Natural killer cell treated with Interleukin-12 subunit alpha and Interleukin-12 subunit beta and Interleukin-15 and Interleukin-18, amount 100 ng/mL, for 72 hours (primary cell): ENCODE measurements at regions not wholly inside any gene's neighbourhood (a gene's known extent, or its start where the extent isn't known, plus 50 kb on each side); places are given as distances from the start of the nearest gene placed in this dataset.

Experiments
- ATAC-seq, 2 donors: fragments of 150-1000 bp; cut with Tn5 transposase in 1 of 2; sonication (Bioruptor Pico), chemical (Tn5 transposase) in 1 of 2; 2 replicates each; pipeline ENCODE4 v1.10.0; 2021
- DNase-seq: peaks from one replicate; pipeline ENCODE4 v3.0.0; 2022; ENCODE audit warnings: low spot score
- H3K27ac Mint-ChIP-seq, 2 donors: 1 replicate in 1 of 2; 2 replicates in 1 of 2; pipeline ENCODE4 v1.8.0; 2022; ENCODE audit warnings: mixed read lengths in 2 of 2, mild to moderate bottlenecking in 1 of 2, moderate library complexity in 1 of 2
- H3K27me3 Mint-ChIP-seq, 2 donors: 1 replicate in 1 of 2; 2 replicates in 1 of 2; pipeline ENCODE4 v1.8.0; 2022; ENCODE audit warnings: mixed read lengths in 2 of 2
- H3K36me3 Mint-ChIP-seq: one replicate; pipeline ENCODE4 v1.8.0; 2022; ENCODE audit warnings: mixed read lengths
- H3K4me1 Mint-ChIP-seq, 2 donors: 1 replicate in 1 of 2; 2 replicates in 1 of 2; pipeline ENCODE4 v1.8.0; 2022; ENCODE audit warnings: low read depth in 2 of 2, mixed read lengths in 2 of 2, mild to moderate bottlenecking in 1 of 2
- H3K4me3 Mint-ChIP-seq: one replicate; pipeline ENCODE4 v1.8.0; 2022; ENCODE audit warnings: mixed read lengths
- H3K9me3 Mint-ChIP-seq: 2 replicates; pipeline ENCODE4 v1.8.0; 2022; ENCODE audit warnings: mixed read lengths

DNA sequence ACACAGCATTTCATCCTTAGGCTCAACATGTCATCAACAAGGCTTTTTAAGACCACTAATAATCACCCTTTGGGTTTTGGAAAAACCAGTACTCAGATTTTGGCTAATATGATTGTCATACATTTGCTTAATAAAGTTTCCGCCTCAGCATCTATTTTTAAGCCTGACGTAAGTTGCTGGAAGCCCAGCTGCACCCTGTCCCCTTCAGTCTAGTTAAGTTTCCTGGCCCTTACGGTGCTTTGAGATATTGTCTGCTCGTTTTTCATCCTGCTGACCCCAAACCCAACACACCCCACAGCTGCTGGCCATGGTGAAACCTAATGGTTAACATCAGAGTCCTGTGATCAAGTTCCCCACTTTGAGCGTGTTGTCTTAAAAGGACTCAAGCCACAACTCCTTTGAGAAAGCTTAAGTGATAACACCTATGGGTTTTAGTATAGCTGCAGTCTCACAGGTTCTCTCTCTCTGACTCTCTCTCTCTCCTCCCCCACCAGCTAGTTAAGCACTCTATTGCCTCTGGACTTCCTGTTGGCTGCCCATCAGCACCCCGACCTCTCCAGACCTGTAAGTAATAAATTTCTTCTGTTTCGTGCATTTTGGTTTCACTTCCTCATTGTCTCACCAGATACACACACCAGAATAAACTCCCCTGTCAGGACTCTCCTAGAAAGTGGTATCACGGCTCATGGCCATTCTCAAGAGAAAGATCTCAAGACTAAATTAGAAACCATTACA is 802.0 kb downstream of the C6orf118 start:
- ATAC-seq (no peak), DNase-seq (no peak)
- no peak overlapping the region for H3K27ac Mint-ChIP-seq

DNA sequence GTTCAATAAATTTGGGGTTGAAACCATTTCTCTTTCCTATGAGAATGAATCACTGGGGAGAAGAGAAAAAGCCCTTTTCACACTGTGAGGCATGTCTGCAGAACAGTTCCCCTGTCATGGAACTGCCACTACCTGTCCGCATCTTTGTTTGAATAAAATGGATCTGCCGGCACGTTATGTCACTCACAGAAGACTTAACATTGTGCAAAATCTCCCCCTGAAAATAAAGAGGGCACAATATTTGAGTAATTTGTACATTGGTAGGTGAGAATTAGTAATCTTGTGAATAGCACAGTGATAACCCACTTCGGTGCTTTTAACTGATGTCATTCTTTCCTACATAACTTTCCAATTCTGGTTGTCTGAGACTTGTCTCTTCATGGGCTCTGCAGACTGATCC is 804.0 kb downstream of the C6orf118 start:
- Mint-ChIP-seq H3K36me3 (peaks cover 5% of the 10 kb centered on the region), H3K4me1 (no peaks in the 10 kb centered on the region), H3K9me3 (peaks cover 3% of the 10 kb centered on the region), H3K27me3 (no peaks in the 10 kb centered on the region), H3K4me3 (no peak overlapping the region), H3K27ac (no peak overlapping the region)
- ATAC-seq (no peak), DNase-seq (no peak)

More for the DNA sequence above, 802.0 kb downstream of the C6orf118 start:
- Mint-ChIP-seq H3K9me3 (peaks cover 5% of the 10 kb centered on the region), H3K4me1 (no peaks in the 10 kb centered on the region), H3K27me3 (no peaks in the 10 kb centered on the region), H3K36me3 (peaks cover 5% of the 10 kb centered on the region), H3K4me3 (no peak overlapping the region)

DNA sequence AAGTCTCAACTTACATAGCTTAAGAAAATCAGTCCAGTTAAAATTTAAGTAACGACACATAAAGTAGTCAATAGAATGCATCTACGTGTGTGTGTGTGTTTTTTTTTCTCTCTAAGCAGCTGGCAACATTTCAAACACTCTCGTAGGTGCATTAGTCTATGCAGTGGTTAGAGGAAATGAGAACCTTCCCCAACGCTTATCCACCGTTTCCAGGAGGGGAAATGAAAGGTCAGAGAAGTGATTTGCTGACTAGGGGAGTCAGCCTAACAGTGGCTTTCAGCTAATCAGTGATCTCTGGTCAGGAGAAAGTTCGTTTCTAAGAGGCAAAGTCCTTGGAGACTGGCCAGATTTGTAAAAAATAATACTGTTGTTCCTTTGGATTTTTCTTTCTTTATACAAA is 806.6 kb downstream of the C6orf118 start:
- no peaks in the 10 kb centered on the region for H3K4me1 Mint-ChIP-seq
- DNase-seq = no peak
- H3K27me3 Mint-ChIP-seq = no peaks in the 10 kb centered on the region
- no peak for ATAC-seq
- H3K9me3 Mint-ChIP-seq = peaks cover 6% of the 10 kb centered on the region
- no peak overlapping the region for H3K4me3 Mint-ChIP-seq
- H3K36me3 Mint-ChIP-seq = peaks cover 5% of the 10 kb centered on the region
- H3K27ac Mint-ChIP-seq = no peak overlapping the region

GRCh38 chr6:164495882-164496495 is 813.4 kb downstream of the C6orf118 start:
- no peak for DNase-seq
- Mint-ChIP-seq H3K27me3 (no peaks in the 10 kb centered on the region), H3K36me3 (no peaks in the 10 kb centered on the region), H3K27ac (no peak overlapping the region), H3K4me1 (no peaks in the 10 kb centered on the region), H3K9me3 (peaks cover 7% of the 10 kb centered on the region), H3K4me3 (no peak overlapping the region)
- ATAC-seq = no peak

DNA sequence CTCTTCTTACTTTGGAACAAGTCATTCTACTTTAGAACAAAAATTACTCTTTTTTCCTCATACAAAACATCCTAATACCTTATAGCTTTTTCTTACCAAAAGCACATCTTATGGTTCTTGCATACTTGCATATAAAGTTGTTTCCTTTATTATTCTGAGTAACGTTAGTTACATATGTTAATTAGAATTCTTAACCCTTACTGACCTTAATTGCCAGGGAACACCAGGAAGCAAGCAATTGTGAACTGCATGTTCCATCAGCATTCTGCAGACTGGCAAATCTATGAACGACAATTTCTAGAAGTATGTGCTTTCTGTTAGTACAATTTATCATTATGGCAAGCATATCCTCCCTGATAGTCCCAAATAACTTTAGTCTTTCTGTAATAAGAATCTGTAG is 831.0 kb downstream of the C6orf118 start:
- H3K9me3 Mint-ChIP-seq = peaks cover 7% of the 10 kb centered on the region
- no peaks in the 10 kb centered on the region for H3K4me1 Mint-ChIP-seq

GRCh38 chr6:164477790-164478189 is 831.6 kb downstream of the C6orf118 start:
- Mint-ChIP-seq H3K27me3 (no peaks in the 10 kb centered on the region), H3K27ac (no peak overlapping the region), H3K9me3 (peaks cover 7% of the 10 kb centered on the region), H3K4me3 (no peak overlapping the region), H3K36me3 (no peaks in the 10 kb centered on the region), H3K4me1 (no peaks in the 10 kb centered on the region)
- no peak for ATAC-seq
- no peak for DNase-seq

More for the DNA sequence above, 831.0 kb downstream of the C6orf118 start:
- Mint-ChIP-seq H3K4me3 (no peak overlapping the region), H3K27ac (no peak overlapping the region), H3K27me3 (no peaks in the 10 kb centered on the region), H3K36me3 (no peaks in the 10 kb centered on the region)
- ATAC-seq = no peak
- DNase-seq = no peak

GRCh38 chr6:164477101-164477500 is 832.3 kb downstream of the C6orf118 start:
- DNase-seq (no peak), ATAC-seq (no peak)
- Mint-ChIP-seq H3K36me3 (no peaks in the 10 kb centered on the region), H3K27ac (no peak overlapping the region), H3K9me3 (peaks cover 7% of the 10 kb centered on the region), H3K4me3 (no peak overlapping the region), H3K4me1 (no peaks in the 10 kb centered on the region), H3K27me3 (no peaks in the 10 kb centered on the region)

DNA sequence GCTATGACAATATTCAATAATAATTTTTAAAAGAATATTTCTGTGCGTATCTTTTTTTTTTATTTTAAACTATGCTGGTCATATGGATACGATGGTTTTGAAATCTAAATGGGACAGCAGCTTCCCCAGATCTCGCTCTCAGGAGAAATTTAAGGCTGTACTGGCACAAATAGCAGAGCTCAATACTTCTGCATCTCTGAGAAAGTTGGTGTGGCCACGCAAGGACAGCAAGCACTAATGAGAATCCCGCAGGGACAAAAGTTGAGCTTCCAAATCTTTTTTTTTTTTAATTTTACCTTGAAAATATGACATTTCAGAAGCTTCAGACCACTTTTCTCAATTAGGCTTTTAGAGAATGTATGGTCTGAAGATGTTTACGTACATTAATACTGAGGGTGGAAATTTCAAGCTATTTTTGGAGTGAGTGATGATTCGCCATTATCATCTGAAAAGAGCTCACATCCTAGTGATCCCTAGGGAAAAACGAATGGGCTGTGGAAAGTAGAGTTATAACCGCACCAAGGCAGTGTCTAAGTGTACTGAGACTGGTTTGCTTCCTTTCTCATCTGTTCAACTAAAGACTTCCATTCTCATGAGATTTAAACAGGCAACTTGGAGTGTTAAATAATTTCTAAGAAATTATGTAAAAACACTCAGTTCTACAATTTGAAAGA is 840.0 kb downstream of the C6orf118 start:
- DNase-seq = no peak
- H3K36me3 Mint-ChIP-seq = no peaks in the 10 kb centered on the region
- H3K4me1 Mint-ChIP-seq = no peaks in the 10 kb centered on the region
- H3K4me3 Mint-ChIP-seq = no peak overlapping the region
- H3K27ac Mint-ChIP-seq = no peak overlapping the region
- H3K27me3 Mint-ChIP-seq = no peaks in the 10 kb centered on the region
- peaks cover 4% of the 10 kb centered on the region for H3K9me3 Mint-ChIP-seq
- ATAC-seq = no peak

GRCh38 chr6:164455835-164456234 is 853.6 kb downstream of the C6orf118 start:
- Mint-ChIP-seq H3K27me3 (no peaks in the 10 kb centered on the region), H3K4me1 (no peaks in the 10 kb centered on the region), H3K36me3 (no peaks in the 10 kb centered on the region), H3K4me3 (no peak overlapping the region), H3K9me3 (peaks cover 3% of the 10 kb centered on the region), H3K27ac (no peak overlapping the region)
- DNase-seq = no peak
- no peak for ATAC-seq

DNA sequence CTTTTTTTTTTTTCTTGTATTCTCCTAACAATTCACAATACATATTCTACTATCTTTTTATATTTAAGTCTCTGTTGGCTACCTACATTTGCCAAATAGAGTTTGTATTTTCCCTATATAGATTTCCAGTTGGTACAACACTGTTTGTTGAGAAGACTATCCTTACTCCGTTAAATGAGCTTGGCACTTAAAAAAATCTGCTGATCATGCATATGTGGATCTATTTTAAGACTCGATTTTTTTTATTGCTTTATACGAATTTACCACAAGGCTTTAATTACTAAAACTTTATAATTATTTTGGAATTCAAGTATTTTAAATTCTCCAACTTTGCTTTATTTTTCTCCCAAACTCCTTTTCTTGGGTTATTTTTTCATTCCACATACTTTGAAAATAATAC is 855.6 kb downstream of the C6orf118 start:
- no peak for ATAC-seq
- Mint-ChIP-seq H3K27me3 (no peaks in the 10 kb centered on the region), H3K4me1 (no peaks in the 10 kb centered on the region), H3K4me3 (no peak overlapping the region), H3K9me3 (peaks cover 5% of the 10 kb centered on the region), H3K27ac (no peak overlapping the region), H3K36me3 (peaks cover 1% of the 10 kb centered on the region)
- no peak for DNase-seq

DNA sequence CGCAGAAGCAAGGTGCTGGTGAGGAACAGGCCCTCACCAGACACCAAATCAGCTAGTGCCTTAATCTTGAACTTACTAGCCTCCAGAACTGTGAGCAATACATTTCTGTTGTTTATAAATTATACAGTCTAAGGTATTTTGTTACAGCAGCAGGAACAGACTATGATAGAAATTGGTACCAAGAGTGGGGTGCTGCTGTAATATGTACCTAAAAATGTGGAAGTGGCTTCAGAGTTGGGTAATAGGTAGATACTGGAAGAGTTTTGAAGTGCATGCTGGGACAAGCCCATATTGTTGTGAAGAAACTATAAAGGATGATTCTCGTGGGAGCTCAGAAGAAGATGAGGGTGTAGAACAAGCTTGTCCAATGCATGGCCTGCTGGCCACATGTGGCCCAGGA is 866.8 kb downstream of the C6orf118 start:
- Mint-ChIP-seq H3K9me3 (peaks cover 25% of the 10 kb centered on the region), H3K36me3 (no peaks in the 10 kb centered on the region), H3K4me3 (no peak overlapping the region), H3K27me3 (no peaks in the 10 kb centered on the region), H3K27ac (no peak overlapping the region), H3K4me1 (no peaks in the 10 kb centered on the region)
- ATAC-seq (no peak), DNase-seq (no peak)

- no peak overlapping the region for H3K27ac Mint-ChIP-seq
- ATAC-seq = no peak
- no peaks in the 10 kb centered on the region for H3K4me1 Mint-ChIP-seq
- no peak overlapping the region for H3K4me3 Mint-ChIP-seq
- no peaks in the 10 kb centered on the region for H3K36me3 Mint-ChIP-seq
- no peak for DNase-seq
- peaks cover 25% of the 10 kb centered on the region for H3K9me3 Mint-ChIP-seq
- H3K27me3 Mint-ChIP-seq = no peaks in the 10 kb centered on the region
These were observed 870.1 kb downstream of the C6orf118 start for GRCh38 chr6:164439331-164439730.

DNA sequence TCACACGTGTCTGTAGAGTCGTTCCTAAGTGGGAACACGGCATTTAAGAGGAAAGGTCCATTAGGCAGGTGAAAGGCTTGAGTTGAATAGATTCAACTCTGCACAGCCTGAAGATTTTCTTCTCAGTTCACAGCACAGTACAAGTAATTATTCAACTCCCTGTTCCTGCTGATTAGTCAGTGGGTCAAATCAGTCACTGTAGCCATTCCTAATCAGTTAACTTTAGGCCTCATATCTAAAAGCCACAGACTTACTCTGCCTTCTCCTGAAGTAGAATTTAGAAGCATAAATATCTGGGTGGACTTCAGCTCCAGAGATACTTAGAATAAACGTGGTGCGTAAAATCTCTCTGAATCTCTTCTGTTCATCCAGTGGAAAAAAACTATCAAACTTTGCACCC is 872.4 kb downstream of the C6orf118 start:
- DNase-seq (no peak), ATAC-seq (no peak)
- Mint-ChIP-seq H3K27me3 (no peaks in the 10 kb centered on the region), H3K27ac (no peak overlapping the region), H3K9me3 (peaks cover 24% of the 10 kb centered on the region), H3K4me1 (no peaks in the 10 kb centered on the region), H3K36me3 (no peaks in the 10 kb centered on the region), H3K4me3 (no peak overlapping the region)

GRCh38 chr6:164427728-164428402 is 881.5 kb downstream of the C6orf118 start:
- no peak overlapping the region for H3K4me3 Mint-ChIP-seq

More at GRCh38 chr6:164427728-164428402, 881.5 kb downstream of the C6orf118 start:
- peaks cover 5% of the 10 kb centered on the region for H3K36me3 Mint-ChIP-seq
- no peak overlapping the region for H3K27ac Mint-ChIP-seq
- H3K27me3 Mint-ChIP-seq = no peaks in the 10 kb centered on the region
- no peak for ATAC-seq
- peaks cover 8% of the 10 kb centered on the region for H3K9me3 Mint-ChIP-seq
- no peaks in the 10 kb centered on the region for H3K4me1 Mint-ChIP-seq
- DNase-seq = no peak
